ENCODE measurements at regions not wholly inside any gene's neighbourhood (a gene's known extent, or its start where the extent isn't known, plus 50 kb on each side); places are given as distances from the start of the nearest gene placed in this dataset.

- no peak for TF ChIP-seq TEAD4 (CRISPR knock-in tag; IDR thresholded peaks at IDR 0.05)
- no peak for TF ChIP-seq SP1 (CRISPR knock-in tag; conservative IDR thresholded peaks at IDR 0.05)
Observed at GRCh38 chr6:147961481-147962141, 381.0 kb upstream of the SASH1 start.
